ENCODE measurements at regions not wholly inside any gene's neighbourhood (a gene's known extent, or its start where the extent isn't known, plus 50 kb on each side); places are given as distances from the start of the nearest gene placed in this dataset.
"Not testable (repeated sequence)": the region's sequence is repeated elsewhere in the genome, so short reads cannot be mapped to it uniquely, and the experiment has no call there.

- DNase-seq, result no peak
Observed at GRCh38 chr18:43744960-43745745, 467.9 kb upstream of the SYT4 start.

DNA sequence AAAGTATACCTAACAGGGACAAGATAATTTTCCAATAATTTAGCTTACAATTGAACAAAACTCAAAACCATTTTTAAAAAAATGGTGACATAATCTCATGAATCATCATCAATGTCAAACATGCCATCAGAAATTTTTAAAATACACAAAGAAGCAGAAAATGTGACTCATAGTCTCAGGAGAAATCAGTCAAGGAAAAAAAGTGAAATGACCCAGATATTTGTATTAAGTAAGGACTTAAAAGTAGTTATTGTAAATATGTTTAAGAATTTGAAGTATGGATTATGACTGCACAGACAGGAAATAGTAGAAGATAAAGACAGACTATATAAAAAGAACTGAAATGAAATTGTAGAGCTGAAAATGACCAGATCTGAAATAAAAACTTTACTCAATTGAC is 473.9 kb upstream of the SYT4 start:
- DNase-seq, result no peak

GRCh38 chr18:43751835-43752234 is 474.5 kb upstream of the SYT4 start:
- DNase-seq, result no peak

DNA sequence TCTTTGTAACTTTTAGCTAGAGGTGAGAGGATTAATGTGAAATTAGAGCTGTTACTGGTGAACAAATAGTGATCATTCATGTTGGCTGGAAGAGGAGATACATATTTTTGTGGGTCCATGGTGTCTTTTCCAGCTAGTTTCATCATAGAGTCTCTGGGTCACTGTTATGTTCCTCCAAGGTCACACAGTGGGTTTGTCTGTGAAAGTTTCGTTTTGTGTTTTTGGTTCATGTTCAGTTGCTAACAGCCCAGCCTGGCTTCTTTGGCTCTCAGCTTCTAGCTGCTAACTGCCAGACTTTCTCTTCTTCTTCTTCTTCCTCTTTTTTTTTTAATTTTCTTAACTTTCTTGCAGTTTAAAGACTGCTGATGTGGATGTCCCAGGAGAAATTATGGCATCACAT is 480.0 kb upstream of the SYT4 start:
- DNase-seq, result no peak

DNA sequence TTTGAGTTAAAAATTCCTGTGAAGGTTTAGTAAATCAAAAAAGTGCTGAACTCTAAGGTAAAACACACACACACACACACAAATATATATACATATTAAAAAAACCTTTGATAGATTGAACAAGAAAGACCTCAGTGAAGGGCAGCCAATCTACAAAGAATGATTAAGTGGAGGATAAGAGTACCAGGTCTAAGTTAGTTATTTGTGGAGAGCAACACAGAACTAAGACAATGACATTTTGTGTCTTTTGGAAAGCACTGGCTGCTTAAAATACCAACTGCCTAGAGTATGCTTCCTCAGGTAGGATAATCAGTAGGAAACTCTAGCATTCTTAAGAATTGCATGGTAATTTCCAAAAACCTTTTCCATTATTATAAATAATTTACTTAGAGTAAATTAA is 481.4 kb upstream of the SYT4 start:
- no peak for DNase-seq

- DNase-seq, result no peak
Observed at GRCh38 chr18:43760010-43760409, 482.7 kb upstream of the SYT4 start.

GRCh38 chr18:43772907-43773306 is 495.6 kb upstream of the SYT4 start:
- DNase-seq, result no peak

DNA sequence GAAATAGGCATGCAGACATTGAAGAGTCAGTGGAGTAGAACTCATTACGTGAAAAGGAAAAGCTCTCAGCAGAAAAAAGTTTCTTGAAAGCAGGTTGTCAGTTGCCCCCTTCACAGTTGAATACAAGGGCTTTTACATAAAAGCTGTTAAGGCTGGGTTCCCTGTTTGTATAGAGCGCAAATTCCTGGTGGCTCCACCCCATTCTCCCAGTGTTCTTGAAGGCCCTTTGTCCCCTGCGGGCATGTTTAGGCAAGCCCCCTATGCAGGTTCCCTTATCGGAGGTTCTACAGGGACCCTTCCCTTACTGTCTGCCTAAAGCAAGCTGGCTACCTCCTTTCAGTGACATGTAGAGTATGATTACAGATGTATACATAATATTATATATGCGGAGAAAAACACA is 497.2 kb upstream of the SYT4 start:
- DNase-seq, result no peak

GRCh38 chr18:43775591-43775990 is 498.3 kb upstream of the SYT4 start:
- no peak for DNase-seq

DNA sequence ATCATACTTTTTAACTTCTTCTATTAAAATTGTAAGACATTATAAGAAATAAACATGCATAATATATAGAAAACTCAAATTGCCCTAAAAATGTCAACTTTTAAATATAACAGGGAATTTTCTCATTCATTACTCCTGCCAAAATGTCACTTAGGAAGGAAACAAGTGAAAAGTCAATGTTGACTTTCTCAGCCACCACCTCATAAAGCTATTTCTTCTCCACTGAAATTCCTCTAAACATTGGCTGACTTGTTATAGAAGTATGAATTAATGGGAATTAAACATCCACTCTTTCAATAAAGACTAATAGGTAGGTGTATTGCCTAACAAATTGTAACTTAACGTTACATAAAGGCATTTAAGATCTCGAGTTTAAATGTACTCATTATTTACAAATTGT is 499.7 kb upstream of the SYT4 start:
- DNase-seq, result no peak

DNA sequence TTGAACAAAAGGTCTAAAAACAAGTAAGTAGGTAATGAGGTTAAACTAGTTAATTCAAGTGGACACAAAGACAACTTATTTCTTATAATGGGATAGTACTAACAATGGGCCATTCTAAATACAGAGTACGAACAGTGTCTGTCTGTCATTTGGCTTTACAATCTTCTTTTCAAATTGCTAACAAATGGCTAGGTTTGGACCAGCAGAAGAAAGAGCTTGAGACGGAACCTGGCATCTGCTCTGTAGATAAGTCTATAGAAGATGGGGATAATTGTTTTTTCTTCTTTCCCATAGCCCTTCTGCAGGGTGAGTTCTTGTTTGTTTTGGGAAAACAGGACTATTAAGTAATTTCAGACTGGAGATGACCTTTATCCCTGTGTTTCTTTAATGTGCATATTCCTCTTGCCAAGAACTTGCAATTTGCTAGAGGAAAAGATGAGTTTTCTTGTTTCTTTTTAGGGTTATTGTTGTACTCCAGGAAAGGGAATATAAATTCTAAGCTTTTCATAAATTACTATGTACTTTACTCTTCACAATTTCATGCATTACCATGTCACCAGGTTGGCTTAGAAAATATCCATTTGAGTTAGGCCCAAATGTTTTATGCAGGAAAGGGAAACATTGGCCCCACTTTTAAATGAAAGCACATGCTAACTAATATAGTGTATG is 500.5 kb upstream of the SYT4 start:
- no peak for DNase-seq

GRCh38 chr18:43780782-43781340 is 503.6 kb upstream of the SYT4 start:
- DNase-seq, result no peak

DNA sequence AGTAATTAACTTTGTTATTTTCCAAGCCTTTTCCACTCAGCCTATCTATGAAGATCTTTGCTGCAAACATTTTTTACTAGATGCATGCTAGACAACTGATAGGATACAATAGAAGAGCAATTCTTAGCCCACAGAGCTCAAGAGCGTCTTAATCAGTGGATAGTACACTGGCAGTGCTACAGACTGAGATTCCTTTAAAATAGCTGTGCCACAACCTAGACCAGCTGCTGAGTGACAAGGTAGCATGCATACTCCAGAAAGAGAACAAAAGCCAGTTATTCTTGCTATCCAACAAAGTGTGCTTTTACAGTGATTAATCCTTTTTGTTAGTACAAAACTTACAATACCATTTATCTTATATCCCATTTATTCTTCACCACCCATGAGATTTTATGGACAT is 507.9 kb upstream of the SYT4 start:
- no peak for DNase-seq

DNA sequence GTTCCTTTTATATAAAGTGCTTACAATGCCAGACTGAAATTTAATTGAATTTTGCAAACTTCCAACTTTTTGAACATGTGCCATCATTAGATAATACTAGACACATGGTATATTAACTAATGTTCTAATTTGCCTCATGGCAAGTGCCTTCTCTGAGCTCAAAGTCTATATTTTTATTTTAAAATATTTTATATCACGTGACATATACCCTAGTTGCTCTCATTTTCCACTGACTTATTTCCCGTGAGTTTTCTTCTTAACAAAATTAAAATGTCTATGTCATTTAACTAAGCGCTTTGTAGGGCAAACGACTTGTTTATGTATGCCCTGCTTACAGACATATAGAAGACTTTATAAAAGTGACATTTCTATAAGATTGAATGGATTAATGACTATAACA is 509.6 kb upstream of the SYT4 start:
- no peak for DNase-seq

DNA sequence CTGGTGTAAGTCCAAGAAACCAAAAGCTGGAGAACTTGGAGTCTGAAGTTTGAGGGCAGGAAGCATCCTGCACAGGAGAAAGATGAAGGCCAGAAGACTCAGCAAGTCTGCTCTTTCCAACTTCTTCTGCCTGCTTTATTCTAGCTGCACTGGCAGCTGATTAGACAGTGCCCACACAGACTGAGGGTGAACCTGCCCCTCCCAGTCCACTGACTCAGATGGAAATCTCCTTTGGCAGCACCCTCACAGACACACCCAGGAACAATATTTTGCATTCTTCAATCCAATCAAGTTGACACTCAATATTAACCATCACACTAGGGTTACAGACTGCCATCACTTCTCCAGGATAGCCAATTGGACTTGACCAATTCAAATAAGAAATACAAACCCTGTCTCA is 510.4 kb upstream of the SYT4 start:
- DNase-seq, result not testable (repeated sequence)

- DNase-seq, result no peak
Observed at GRCh38 chr18:43789234-43790000, 512.1 kb upstream of the SYT4 start.

- no peak for DNase-seq
Observed at GRCh38 chr18:43793910-43794309, 516.6 kb upstream of the SYT4 start.

- no peak for DNase-seq
Observed at GRCh38 chr18:43794363-43794762, 517.1 kb upstream of the SYT4 start.

DNA sequence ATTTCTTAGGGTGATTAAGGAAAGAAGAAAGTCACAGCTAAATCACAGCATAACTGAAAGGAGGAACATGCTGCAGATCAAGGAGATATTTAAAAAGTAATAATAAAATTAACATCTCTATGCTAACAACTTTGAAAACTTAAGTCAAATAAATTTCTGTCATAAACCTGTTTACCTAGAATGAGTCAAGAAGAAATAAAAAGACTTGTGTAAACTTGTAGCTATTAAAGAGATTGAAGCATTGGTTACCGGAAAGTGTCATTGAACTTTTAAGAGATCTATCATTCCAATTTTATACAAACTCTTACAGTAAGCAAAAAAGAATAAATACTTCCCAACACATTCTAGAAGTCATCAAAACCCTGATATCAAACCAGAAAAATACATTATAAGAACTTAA is 520.1 kb upstream of the SYT4 start:
- DNase-seq, result no peak

DNA sequence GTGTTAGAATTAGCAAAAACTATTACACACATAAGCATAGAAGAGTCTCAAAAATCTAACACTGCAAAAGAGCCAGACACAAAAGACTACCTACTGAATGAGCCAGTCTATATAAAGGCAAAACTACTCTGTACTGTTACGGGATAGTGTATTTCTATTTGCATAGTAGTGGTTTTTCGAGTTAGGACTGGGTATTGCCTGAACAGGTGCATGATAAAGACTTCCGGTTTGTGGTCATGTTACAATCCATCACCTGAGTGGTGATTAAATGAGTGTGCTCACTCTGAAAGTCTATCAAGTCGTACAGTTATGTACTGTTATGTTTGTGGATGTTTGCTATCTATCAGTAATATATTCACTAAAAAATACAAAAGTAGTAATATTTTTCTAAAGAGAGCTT is 523.3 kb upstream of the SYT4 start:
- no peak for DNase-seq

GRCh38 chr18:43805646-43806194 is 528.4 kb upstream of the SYT4 start:
- no peak for DNase-seq

DNA sequence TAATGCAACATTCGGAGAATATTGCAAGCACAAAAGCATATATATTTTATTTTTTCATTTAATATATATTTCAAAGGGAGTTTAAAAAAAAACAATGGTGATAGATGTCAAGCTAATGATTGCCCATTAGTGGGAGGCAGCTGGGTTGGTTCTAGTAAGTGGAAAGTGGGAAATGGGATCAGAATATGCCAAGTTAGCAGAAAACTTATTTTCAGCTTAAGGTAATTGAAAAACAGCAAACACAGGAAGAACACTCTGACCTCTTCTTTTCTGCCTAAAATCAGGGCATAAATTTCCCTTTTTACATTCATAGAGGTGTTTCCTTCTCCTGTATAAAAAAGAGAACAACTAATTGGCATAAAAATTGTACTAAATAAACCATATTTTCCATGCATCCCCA is 535.3 kb upstream of the SYT4 start:
- DNase-seq, result no peak

DNA sequence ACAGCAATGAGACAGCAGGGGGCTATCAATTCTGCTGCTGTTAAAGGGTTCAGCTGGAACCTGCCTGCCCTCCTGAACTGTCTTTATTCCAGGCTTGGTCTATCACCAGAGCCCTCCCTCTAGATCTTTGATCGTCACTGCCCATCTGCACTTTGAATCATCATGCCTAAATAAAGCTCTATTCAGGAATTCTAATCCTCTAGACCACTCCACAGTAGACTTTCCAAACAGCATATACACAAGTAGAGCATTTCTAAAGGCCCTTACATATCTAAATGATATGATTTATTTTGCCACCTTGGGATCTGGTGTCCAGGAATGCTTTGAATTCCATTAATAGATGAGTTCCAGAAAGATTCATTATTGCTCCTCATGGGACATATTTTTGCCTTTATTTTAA is 542.1 kb upstream of the SYT4 start:
- no peak for DNase-seq
